ENCODE measurements at regions not wholly inside any gene's neighbourhood (a gene's known extent, or its start where the extent isn't known, plus 50 kb on each side); places are given as distances from the start of the nearest gene placed in this dataset.
A peak's percentile ranks its signal among the peaks of the same experiment; 100 is the strongest.

GRCh38 chr16:80198311-80199299, 342.2 kb upstream of the DYNLRB2 start:
- no peak for DNase-seq (ENCODE audit: extremely low read depth, low read depth, low spot score)

GRCh38 chr16:80197741-80198201, 343.0 kb upstream of the DYNLRB2 start:
- DNase-seq (ENCODE audit: extremely low read depth, low read depth, low spot score): peak; percentile 5

- DNase-seq (ENCODE audit: extremely low read depth, low read depth, low spot score): no peak
Measured at GRCh38 chr16:80191928-80192327, 348.9 kb upstream of the DYNLRB2 start.

- no peak for DNase-seq (ENCODE audit: extremely low read depth, low read depth, low spot score)
Measured at GRCh38 chr16:80189476-80190175, 351.2 kb upstream of the DYNLRB2 start.

DNA sequence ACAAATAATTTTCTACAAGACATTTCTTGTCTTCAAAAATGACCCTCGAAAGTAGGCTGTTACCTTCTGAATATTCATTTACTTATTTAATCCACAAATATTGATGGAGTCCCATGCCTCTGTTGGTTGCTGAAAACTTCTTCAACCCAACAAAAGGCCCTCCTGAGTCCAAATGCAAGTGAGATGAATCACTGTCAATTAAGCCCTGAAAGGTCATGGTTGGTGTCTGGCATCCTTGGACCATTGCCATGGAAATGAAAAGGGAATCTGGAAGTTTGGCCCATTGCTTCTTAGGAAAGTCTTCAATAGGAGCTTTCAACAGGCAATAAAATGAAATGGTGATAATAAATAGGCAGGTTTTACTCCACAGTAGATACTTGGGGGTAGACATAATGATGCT, 364.7 kb upstream of the DYNLRB2 start:
- DNase-seq (ENCODE audit: extremely low read depth, low read depth, low spot score): no peak

DNA sequence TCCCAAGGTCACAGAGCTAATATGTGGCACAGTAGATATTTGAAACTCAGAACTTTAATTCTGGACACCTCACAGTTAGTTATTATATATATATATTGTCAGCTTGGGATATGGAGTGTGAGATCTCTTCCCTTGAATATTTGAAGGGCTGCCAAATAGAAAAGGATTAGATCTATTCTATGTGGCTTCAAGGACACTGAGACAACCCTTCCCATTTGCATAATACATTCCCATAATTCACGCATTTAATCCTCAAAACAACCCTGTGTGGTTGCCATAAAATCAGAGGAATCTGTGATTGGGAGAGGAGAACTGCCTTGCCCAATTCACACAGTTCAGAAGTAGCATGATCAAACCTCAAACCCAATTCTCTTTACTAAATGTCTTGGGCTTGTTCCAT, 365.8 kb upstream of the DYNLRB2 start:
- no peak for DNase-seq (ENCODE audit: extremely low read depth, low read depth, low spot score)

DNA sequence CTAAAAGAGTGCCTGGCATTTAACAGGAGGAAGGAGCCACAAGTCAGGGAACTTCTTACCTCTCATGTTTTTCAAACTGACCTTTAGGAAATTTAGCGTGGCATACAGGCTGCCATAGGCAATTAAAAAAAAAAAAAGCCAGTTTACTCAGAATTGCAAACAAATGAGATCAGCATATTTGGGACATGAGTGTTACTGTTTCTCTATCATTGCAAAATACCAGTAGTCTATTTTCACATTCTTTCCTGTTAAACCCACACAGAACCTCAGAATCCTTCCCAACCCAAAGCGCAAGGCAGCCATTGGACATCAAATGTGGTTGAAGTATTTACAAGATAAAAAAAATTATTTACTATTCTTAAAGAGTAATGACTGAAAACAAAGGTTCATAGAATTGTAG, 366.4 kb upstream of the DYNLRB2 start:
- DNase-seq (ENCODE audit: extremely low read depth, low read depth, low spot score): no peak

DNA sequence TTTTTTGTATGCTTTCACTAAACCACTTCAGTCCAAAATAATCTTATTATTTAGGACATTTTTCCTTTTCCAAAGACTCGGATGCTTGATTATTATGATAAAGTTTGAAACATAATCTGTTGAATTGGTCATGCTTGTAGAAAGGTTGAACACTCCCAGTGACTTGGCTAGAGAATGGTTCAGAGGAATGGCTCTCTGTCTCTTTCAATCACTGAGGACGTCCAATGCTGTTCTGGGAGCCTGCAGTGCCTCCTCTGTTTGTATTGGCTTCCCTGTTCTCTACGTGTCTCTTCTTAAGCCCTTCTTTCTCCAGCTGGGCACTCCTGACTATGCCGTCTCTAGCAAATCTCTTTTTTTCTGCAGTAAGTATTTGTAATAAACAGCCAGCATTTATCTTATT, 369.0 kb upstream of the DYNLRB2 start:
- DNase-seq (ENCODE audit: extremely low read depth, low read depth, low spot score): no peak

DNA sequence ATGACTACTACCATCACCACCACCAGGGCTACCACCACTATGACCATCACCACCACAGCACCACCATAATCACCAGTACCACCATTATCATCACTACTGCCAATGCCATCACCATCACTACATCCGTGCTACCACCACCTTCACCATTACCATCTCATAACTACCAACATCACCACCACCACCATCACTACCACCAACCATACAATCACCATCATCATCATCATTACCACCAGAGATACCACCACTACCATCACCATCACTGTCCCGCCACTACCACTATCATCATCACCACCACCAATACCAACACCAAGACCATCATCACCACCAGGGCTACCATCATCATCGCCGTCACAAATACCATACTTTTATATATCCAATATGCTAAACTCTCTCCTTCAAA, 369.6 kb upstream of the DYNLRB2 start:
- DNase-seq (ENCODE audit: extremely low read depth, low read depth, low spot score): no peak

DNA sequence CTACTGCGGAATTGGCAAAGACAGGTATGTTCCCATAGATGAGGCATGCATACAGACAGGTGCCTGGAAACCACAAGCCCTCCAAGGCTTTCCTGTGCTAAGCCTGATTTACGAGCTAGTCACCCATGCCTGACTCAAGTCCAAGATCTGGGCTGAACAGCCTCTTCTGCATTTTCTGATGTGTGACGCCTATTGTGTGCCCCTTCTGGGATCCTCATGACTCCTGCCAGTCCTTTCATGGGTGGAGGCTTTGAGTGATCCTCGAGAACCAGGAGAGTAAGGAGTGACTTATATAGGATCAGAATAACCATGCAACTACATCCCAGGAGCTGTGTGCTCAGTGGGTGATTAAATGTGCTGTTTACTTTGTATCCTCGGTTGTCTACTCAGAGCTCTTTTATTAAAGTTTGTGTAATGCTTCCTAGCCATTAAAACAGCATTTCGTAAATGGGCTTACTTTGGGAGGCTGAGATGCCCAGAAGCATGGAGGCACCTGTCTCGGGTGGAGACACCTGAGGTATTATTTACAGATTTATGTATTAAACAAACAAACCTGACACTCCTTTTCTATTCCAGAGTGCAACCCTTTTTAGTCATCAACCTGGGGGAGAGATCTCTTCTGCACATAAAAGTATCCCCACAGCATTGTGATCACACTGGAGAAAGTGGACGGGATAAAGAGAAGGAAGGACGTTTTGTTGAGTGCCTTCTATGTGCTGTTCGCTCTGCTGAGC, 373.0 kb upstream of the DYNLRB2 start:
- DNase-seq (ENCODE audit: extremely low read depth, low read depth, low spot score): no peak

- DNase-seq (ENCODE audit: extremely low read depth, low read depth, low spot score): no peak
Measured at GRCh38 chr16:80166082-80166481, 374.7 kb upstream of the DYNLRB2 start.

- no peak for DNase-seq (ENCODE audit: extremely low read depth, low read depth, low spot score)
Measured at GRCh38 chr16:80164966-80165550, 375.7 kb upstream of the DYNLRB2 start.

GRCh38 chr16:80163339-80163738, 377.5 kb upstream of the DYNLRB2 start:
- no peak for DNase-seq (ENCODE audit: extremely low read depth, low read depth, low spot score)

DNA sequence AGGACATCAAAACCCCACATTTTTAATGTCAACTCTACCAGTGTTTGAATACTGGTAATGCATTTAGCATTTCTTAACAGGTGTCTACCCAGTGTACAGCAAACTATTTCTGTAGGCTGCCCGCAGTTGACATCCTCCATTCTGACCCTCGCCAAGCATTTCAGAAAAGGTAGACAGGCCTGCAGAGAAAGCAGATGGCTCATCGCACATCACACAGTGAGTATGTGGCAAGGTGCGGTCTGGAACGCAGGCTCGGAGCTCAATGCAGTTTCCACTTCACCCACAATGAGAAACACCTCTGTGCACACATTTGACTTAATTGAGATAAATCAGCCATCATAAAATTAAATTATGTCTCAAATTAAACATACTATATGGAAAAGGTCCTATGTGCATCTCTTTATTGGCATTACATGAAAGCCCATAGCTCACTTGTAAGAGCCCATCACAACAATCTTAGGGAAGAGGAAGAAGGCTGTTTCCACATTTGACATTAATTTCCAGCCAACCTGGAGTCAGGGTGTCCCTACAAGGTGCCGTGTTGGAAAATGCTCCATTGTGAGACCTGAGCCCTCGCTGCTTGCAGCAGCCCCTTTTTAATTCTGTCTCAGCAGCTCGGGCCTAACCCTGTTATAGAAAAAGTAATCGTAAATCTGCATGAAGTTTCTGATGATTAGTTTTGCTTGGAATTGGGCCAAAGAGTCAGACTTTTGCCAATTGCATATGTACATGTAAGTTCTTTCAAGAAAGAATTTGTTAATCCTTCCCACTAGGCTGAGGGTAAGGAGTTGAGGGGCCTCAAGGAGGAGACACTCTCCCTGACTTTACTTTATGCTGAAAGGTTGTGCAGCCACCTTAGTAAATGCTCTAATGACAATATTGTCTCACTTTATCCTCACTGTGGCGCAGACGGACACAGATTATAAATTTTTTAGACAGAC, 378.7 kb upstream of the DYNLRB2 start:
- no peak for DNase-seq (ENCODE audit: extremely low read depth, low read depth, low spot score)

GRCh38 chr16:80158766-80159165, 382.0 kb upstream of the DYNLRB2 start:
- peak; percentile 3 for DNase-seq (ENCODE audit: extremely low read depth, low read depth, low spot score)

DNA sequence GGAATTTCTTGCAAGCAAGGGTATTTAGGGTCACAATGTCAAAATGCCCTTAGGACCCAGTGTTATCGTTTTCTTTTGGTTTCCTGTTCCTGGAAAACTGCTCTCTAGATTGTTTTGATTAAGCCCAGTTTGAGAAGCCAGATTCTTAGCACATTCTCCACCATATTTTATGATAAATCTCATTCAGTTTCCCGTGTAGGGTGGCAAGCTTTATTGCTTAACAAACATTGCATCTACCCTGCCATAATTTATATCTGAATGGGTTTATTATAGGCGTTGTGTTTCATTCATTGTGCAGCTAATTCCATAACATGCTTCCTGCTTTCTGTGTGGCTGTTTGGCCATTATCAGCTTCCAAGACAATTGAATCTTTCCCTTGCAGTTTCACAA, 389.1 kb upstream of the DYNLRB2 start:
- DNase-seq (ENCODE audit: extremely low read depth, low read depth, low spot score): no peak

DNA sequence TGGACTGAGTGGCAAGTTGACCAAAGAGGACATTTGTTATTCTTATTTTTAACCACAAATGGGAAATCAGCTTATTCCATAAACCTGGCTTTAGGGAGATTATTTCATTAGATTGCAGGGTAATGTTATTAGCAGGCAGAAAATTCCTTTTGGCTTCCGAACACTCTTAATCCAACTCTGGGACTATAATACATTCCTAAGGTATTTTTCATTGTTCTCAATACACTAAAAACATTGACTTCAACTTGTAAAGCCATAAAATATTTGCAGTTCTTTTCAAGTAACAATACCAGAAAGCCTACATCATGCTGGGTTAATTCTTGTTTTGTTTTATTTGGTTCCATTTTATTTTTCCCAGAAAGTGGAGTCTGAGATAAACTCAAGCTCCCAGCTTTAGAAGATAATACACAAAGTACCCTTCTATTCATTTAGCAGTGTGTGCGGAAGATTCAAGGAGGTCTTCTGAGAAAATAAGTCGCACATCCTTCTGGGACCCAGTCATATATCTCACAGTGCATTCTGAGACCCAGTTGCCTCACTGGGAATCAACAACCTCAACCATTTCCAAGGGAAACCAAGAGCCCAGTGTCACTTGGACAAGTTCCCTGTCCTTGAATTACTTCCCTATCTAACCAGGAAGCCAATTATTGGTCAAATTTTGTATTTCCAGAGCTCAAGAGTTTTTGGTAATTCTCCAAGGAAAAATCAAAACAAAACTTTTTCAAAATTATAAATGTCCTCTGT, 389.6 kb upstream of the DYNLRB2 start:
- no peak for DNase-seq (ENCODE audit: extremely low read depth, low read depth, low spot score)

GRCh38 chr16:80148826-80149225, 392.0 kb upstream of the DYNLRB2 start:
- no peak for DNase-seq (ENCODE audit: extremely low read depth, low read depth, low spot score)

DNA sequence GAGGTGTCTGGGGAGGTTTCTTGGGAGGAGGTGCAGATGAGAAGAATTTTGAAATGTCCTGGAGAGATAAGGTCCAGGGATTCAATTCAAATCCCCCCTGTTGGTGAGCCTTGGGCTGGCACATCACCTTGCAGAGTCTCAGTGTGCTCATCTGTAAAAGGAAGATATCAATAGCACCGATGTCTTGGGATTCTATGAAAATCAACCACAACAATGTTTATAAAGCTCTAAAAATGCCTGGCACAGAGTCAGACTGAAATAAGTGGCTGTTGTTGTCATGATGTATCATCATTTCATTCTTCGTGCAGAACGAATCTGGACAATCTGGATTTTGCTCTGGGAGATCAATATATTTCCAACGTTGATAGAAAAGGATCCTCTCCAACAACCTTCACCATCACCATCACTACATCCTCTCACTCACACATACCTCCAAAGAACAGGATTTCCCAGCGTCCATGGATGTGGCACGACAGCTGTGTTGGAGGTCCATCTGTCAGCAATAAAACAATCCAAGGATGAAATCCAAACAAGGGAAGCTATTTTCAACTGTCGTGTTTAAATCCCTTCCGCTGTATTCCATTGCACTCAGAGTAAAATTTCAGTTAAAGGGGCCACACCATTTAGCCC, 393.7 kb upstream of the DYNLRB2 start:
- no peak for DNase-seq (ENCODE audit: extremely low read depth, low read depth, low spot score)
